ENCODE measurements at regions not wholly inside any gene's neighbourhood (a gene's known extent, or its start where the extent isn't known, plus 50 kb on each side); places are given as distances from the start of the nearest gene placed in this dataset.

GRCh38 chr10:3925184-3925583 is 140.2 kb upstream of the KLF6 start:
- TF ChIP-seq CTCF (IDR thresholded peaks at IDR 0.05) (no peak), POLR2A (IDR thresholded peaks at IDR 0.05) (no peak)

All from testis (tissue), 2 donors.